Stimulated activated naive CD8-positive, alpha-beta T cell treated with anti-CD3 and anti-CD28 coated beads, Interleukin-15, amount 100 ng/mL, for 72 hours (primary cell): ENCODE measurements at regions not wholly inside any gene's neighbourhood (a gene's known extent, or its start where the extent isn't known, plus 50 kb on each side); places are given as distances from the start of the nearest gene placed in this dataset.
"Not testable (repeated sequence)": the region's sequence is repeated elsewhere in the genome, so short reads cannot be mapped to it uniquely, and the experiment has no call there.

Source experiments
- ATAC-seq: fragments of 150-1000 bp; cut with Tn5 transposase; 2 replicates; pipeline ENCODE4 v1.10.0; 2021; ENCODE audit warnings: mild to moderate bottlenecking, moderate library complexity
- DNase-seq, 2 donors: peaks; one replicate each; pipeline ENCODE4 v3.0.0; 2021 to 2022
- H3K27ac Mint-ChIP-seq, 2 donors: one replicate each; pipeline ENCODE4 v1.8.0; 2022; ENCODE audit warnings: mild to moderate bottlenecking in 2 of 2, mixed read lengths in 2 of 2, moderate library complexity in 2 of 2
- H3K27me3 Mint-ChIP-seq: one replicate; pipeline ENCODE4 v1.8.0; 2022; ENCODE audit warnings: mixed read lengths
- H3K4me1 Mint-ChIP-seq: one replicate; pipeline ENCODE4 v1.8.0; 2022; ENCODE audit warnings: mild to moderate bottlenecking, mixed read lengths
- H3K4me3 Mint-ChIP-seq, 2 donors: one replicate each; pipeline ENCODE4 v1.8.0; 2022; ENCODE audit warnings: mild to moderate bottlenecking in 2 of 2, mixed read lengths in 2 of 2, moderate library complexity in 1 of 2
- H3K9me3 Mint-ChIP-seq, 2 donors: one replicate each; pipeline ENCODE4 v1.8.0; 2022; ENCODE audit warnings: mixed read lengths in 2 of 2

DNA sequence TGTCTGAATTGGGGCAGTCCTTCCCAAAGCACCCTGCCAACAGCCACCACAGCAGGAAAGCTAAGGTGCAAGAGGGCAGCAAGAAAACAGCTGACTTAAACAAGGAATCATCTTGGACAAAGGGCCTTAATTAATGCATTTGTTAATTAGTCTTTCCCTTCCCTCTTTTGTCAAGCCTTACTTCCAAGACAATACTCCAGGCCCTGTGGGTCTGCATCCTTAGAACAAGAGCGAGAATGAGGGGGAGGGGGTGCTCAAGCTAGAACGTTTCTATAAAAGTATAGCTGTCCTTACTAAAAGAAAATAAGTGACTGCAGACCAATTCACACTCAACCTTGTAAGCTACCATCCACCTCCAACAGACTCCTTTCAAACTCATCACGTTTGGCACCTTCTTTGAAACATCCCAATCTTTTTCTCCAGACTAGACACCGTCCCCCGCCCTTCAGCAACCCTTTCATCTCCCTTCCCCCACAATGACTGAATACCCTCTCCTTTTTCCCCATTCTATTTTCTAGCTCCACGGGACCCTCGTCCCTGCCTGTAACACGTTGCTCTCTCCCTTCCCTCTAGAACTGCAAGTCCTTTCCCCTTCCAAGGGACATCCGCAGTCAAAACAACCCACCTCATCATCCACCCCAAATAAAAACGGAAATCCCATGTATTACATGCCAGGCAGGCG, 85.7 kb upstream of the RNF38 start:
- DNase-seq (no peak), ATAC-seq (no peak)
- peaks cover 77% of the 10 kb centered on the region for H3K4me1 Mint-ChIP-seq
- H3K27me3 Mint-ChIP-seq: no peaks in the 10 kb centered on the region
- peak overlapping the region; percentile 85 to 87 for H3K4me3 Mint-ChIP-seq
- H3K9me3 Mint-ChIP-seq: no peaks in the 10 kb centered on the region
- H3K27ac Mint-ChIP-seq: peak overlapping the region; percentile 29 to 47

DNA sequence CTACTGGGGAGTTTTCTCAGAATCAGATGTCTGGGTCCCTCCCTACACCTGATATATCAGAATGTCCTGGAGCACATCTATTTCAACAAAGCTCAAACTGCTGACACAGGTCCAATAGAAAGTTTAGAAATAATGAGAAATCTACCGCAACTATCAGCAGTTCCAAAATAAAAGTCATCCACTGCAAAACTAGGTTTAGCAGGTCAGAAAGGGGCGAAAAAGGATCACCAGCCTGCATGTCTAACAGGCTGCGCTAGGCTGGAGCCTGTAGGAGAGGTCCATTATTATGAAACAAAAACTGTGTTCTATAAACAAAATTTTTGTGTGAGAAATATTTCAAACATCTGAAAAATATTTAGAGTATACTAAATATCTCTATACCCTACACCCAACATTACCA, 84.1 kb upstream of the RNF38 start:
- Mint-ChIP-seq H3K4me3 (no peak overlapping the region), H3K9me3 (no peaks in the 10 kb centered on the region), H3K4me1 (peaks cover 67% of the 10 kb centered on the region), H3K27me3 (no peaks in the 10 kb centered on the region), H3K27ac (no peak overlapping the region)
- ATAC-seq: no peak
- no peak for DNase-seq

DNA sequence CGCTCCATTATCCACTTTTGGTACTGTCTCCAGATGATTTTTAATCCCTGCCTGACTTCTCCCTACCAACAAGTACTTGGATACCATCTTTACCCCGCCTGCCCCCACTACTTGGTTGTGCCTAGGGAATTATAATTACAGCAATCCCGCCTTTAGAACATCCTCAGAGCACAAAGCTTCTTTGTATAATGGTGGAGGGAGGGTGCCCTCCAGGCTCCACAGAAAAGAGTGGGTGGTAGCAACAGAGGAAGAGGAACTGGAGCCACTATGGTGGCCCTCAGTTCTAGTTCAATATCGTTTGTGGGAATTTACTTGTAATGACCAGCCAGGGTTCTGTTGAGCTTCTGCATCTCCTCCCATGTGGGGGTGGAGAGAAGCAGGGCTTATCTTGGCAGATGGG, 79.0 kb upstream of the RNF38 start:
- no peaks in the 10 kb centered on the region for H3K27me3 Mint-ChIP-seq
- H3K4me1 Mint-ChIP-seq: peaks cover 34% of the 10 kb centered on the region
- no peak for DNase-seq
- H3K9me3 Mint-ChIP-seq: no peaks in the 10 kb centered on the region
- no peak overlapping the region for H3K27ac Mint-ChIP-seq
- no peak for ATAC-seq
- H3K4me3 Mint-ChIP-seq: no peak overlapping the region

DNA sequence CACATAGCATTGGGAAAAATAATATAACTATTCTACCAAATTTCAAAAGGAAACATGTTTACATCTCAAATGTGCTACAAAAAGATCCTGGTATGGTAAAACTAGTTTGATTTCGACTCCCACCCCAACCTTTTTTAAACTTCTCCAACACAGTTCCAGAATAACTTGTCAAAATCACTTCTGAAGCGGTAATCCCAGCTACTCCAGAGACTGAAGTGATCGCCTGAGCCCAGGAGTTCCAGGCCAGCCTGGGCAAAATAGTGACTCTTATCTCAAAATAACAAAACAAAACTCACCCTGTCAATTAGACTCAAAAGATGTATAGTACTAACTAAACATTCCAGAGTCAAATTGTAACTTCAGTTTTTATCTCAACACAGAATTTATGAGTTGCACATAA, 71.3 kb upstream of the RNF38 start:
- peak overlapping the region; percentile 80 to 86 for H3K4me3 Mint-ChIP-seq
- no peaks in the 10 kb centered on the region for H3K9me3 Mint-ChIP-seq
- H3K4me1 Mint-ChIP-seq: peaks cover 38% of the 10 kb centered on the region
- peak overlapping the region; percentile 81 to 96 for H3K27ac Mint-ChIP-seq
- DNase-seq: no peak
- no peak for ATAC-seq
- H3K27me3 Mint-ChIP-seq: no peaks in the 10 kb centered on the region

DNA sequence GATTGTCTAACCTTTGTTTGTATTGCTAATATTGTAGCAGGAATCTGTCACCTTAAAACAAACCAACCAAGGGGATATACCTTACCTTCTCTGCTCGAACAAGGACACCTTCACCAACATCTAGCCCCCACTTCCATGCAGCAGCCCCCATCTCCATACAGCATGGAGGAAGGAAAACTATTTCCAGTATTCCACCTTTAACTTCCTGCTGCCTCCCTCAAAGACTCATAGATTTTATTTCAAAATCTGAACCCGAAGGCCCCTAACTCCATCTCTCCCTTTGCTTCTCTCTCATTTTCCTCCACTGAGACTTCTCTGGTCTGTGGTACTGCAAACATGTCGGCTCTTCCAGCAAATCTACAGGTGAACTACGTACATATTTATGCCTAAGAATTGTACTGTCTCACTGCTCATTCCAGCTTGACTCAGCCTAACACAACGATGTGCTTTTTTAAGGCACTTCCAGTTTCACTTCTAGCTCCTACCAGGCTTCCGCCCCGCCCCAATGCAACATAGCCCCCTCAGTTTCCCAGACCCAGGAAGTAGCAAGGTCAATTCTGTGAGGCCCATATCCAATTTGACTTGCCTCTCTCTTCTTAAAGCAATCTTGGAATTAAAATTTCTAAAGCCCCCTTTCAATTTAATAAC, 70.7 kb upstream of the RNF38 start:
- H3K9me3 Mint-ChIP-seq: no peaks in the 10 kb centered on the region
- peak; percentile 99 for ATAC-seq
- peaks cover 38% of the 10 kb centered on the region for H3K4me1 Mint-ChIP-seq

DNA sequence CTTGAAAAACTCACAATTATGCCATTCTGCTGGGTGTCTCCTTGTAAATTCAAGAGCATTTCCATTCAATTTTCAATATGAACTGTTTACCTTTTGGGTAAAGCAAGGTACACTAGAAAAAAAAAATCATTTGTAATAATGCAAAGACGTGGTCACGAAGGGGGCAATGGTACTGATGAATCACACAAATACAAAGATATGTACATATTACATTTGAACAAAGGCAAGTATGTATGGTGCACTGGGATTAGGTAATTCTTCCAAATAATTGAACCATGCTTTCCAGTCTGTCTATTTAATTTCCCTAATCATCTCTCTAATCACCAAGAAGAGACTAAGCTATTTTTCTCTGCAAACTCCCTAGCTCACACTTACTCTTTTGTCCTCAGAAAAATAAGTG, 63.4 kb upstream of the RNF38 start:
- peaks cover 40% of the 10 kb centered on the region for H3K4me1 Mint-ChIP-seq
- ATAC-seq: no peak
- H3K4me3 Mint-ChIP-seq: no peak overlapping the region
- no peak overlapping the region for H3K27ac Mint-ChIP-seq
- no peak for DNase-seq
- no peaks in the 10 kb centered on the region for H3K27me3 Mint-ChIP-seq
- no peaks in the 10 kb centered on the region for H3K9me3 Mint-ChIP-seq

More for the DNA sequence above, 70.7 kb upstream of the RNF38 start:
- DNase-seq: peak; percentile 50 to 68
- no peaks in the 10 kb centered on the region for H3K27me3 Mint-ChIP-seq
- H3K4me3 Mint-ChIP-seq: peak overlapping the region; percentile 80 to 86
- H3K27ac Mint-ChIP-seq: peak overlapping the region; percentile 81 to 96

DNA sequence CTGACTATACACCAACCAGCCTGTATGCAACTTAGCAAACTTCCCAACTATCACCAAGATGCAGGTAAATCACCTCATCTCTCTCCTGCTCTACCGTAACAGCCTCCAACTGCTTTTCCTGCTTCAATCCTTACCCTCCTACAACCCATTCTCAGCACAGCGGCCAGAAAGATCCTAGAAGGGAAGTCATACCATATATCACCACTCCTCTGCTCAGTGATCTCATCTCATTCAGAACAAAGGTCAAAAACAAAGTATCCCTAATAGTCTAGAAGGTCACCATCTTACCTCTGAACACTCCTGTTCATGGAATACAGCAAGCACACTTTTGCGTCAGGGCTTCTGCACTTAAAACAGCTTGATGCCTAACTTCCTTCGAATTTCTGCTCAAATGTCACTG, 62.2 kb upstream of the RNF38 start:
- H3K27ac Mint-ChIP-seq: no peak overlapping the region
- DNase-seq (no peak), ATAC-seq (no peak)
- H3K4me3 Mint-ChIP-seq: no peak overlapping the region
- peaks cover 45% of the 10 kb centered on the region for H3K4me1 Mint-ChIP-seq
- H3K27me3 Mint-ChIP-seq: no peaks in the 10 kb centered on the region
- H3K9me3 Mint-ChIP-seq: no peaks in the 10 kb centered on the region

DNA sequence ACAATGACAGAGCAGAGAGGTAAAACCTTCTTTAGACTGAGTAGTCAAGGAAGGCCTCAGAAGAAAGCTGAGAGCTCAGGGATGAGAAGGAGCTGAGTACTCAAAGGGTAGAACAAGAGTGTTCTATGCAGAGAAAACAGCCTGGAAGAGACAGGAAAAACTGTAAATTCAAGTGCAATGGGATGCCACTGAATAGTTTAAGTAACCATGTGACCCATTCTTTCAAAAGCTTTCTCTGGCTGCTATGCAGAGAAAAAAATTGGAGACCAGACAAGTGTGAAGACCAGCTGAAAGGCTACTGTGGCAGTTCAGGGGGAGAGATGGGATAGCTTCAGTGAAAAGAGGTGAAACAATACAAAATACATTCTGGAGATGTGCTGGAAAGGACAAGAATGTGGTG, 61.3 kb upstream of the RNF38 start:
- DNase-seq: no peak
- peaks cover 54% of the 10 kb centered on the region for H3K4me1 Mint-ChIP-seq
- ATAC-seq: no peak
- no peak overlapping the region for H3K27ac Mint-ChIP-seq
- no peaks in the 10 kb centered on the region for H3K9me3 Mint-ChIP-seq
- H3K4me3 Mint-ChIP-seq: no peak overlapping the region
- no peaks in the 10 kb centered on the region for H3K27me3 Mint-ChIP-seq

DNA sequence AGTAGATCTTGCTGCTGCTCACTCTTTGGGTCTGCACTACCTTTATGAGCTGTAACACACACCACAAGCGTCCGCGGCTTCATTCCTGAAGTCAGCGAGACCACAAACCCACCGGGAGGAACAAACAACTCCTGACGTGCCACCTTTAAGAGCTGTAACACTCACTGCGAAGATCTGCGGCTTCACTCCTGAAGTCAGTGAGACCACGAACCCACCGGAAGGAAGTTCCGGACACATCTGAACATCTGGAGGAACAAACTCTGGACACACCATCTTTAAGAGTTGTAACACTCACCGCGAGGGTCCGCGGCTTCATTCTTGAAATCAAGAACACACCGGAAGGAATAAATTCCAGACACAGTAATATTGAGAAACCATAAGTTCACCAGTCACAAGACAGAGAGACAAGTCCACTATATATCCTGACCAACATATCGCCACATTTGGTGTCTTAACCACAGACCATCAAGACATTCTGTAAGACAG, 58.4 kb upstream of the RNF38 start:
- peak overlapping the region; percentile 78 to 81 for H3K4me3 Mint-ChIP-seq
- peak; percentile 89 for ATAC-seq

DNA sequence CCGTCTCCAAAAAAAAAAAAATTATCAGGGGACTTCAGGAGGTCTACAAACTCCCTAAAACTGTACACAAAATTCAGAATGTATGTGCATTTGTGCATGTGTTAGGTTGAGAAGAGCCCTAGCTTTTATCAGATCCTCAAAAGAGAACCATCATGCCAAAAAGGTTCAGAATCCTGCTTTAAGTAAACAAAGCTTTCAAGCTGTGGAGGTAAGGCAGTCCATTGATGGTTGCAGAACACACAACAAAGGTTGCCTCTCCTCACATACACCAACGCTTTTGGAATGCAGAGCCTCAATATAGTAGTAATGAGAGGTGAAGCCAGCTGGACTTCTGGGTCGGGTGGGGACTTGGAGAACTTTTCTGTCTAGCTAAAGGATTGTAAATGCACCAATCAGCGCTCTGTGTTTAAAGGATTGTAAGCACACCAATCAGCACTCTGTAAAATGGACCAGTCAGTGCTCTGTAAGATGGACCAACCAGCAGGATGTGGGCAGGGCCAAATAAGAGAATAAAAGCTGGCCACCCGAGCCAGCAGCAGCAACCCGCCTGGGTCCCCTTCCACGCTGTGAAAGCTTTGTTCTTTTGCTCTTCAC, 57.9 kb upstream of the RNF38 start:
- Mint-ChIP-seq H3K27me3 (no peaks in the 10 kb centered on the region), H3K9me3 (no peaks in the 10 kb centered on the region), H3K4me1 (peaks cover 48% of the 10 kb centered on the region), H3K4me3 (peak overlapping the region; percentile 78 to 81), H3K27ac (peak overlapping the region; percentile 86 to 90)
- DNase-seq: no peak
- ATAC-seq: no peak

More for the DNA sequence above, 58.4 kb upstream of the RNF38 start:
- H3K9me3 Mint-ChIP-seq, H3K27me3 Mint-ChIP-seq: not testable (repeated sequence)
- peaks cover 54% of the 10 kb centered on the region for H3K4me1 Mint-ChIP-seq
- DNase-seq: peak; percentile 74 to 90
- peak overlapping the region; percentile 86 to 90 for H3K27ac Mint-ChIP-seq

DNA sequence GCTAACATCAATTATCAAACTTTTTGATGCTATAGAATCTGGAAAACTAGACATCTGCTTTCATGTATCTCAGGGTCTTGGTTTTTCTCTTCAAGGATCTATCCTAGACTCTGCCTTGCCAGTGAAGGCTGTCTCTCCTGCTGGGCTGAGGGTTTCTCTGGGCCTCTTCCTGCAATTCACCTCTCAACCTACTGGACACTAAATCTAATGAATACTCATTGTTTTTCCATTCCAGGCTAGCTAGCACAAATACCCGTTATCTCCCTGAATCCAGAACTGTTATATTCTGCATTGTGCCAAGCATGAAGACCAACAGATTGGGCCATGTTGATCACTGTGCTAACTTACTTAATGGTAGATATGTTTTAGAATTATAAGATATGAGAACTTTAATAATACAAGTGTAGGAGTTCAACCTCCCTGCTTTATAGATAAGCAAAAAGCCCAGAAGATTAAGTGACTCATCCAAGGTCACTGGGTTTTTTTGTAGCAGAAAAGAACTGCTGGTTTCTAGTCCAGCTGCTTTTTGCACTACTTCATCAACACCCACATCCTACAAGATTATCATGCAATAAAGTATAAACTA, 56.5 kb upstream of the RNF38 start:
- Mint-ChIP-seq H3K4me1 (peaks cover 46% of the 10 kb centered on the region), H3K4me3 (peak overlapping the region; percentile 1 to 35), H3K27me3 (no peaks in the 10 kb centered on the region), H3K27ac (no peak overlapping the region), H3K9me3 (no peaks in the 10 kb centered on the region)
- DNase-seq (no peak), ATAC-seq (no peak)

DNA sequence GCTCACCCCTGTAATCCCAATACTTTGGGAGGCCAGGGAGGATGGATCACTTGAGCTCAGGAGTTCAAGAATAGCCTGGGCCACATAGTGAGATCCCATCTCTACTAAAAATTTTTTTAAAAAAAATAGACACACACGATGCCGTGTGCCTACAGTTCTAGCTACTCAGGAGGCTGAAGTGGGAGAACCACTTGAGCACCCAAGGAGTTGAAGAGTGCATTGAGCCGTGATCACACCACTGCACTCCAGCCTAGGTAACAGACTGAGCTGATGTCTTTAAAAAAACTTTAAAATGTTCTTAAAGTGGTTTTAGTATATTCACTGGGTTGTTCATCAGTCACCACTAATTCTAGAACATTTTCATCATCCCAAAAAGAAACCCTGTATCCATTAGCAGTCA, 51.9 kb upstream of the RNF38 start:
- peaks cover 25% of the 10 kb centered on the region for H3K4me1 Mint-ChIP-seq
- no peak for DNase-seq
- H3K27ac Mint-ChIP-seq: no peak overlapping the region
- H3K27me3 Mint-ChIP-seq: no peaks in the 10 kb centered on the region
- ATAC-seq: no peak
- H3K9me3 Mint-ChIP-seq: no peaks in the 10 kb centered on the region
- no peak overlapping the region for H3K4me3 Mint-ChIP-seq

DNA sequence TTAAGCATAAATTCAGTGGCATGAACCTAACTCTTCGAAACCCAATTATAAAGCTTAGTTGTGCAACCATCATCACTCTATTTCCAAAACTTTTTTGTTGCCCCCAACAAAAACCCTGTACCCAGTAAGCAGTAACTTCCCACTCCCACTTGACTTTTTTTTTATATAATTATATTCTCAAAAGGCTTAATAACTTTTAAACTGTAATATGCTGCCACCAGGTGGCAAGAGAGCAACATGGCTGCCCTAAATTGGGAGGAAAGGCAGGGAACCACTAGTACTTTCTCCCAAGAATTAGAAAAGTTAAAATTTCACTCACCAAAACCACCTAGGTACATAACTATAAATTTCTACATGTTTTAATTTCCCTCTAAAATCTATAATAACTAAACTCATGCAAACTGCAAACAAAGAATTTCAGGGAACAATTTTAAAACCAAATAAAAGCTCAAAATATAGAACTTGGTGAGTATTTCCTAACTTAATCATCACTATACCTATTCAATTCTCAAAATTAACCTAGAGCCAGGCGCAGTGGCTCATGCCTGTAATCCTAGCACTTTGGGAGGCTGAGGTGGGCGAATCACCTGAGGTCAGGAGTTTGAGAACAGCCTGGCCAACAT, 50.2 kb upstream of the RNF38 start:
- H3K27ac Mint-ChIP-seq: no peak overlapping the region
- no peaks in the 10 kb centered on the region for H3K9me3 Mint-ChIP-seq
- H3K4me3 Mint-ChIP-seq: no peak overlapping the region
- ATAC-seq (no peak), DNase-seq (no peak)
- H3K4me1 Mint-ChIP-seq: peaks cover 24% of the 10 kb centered on the region
- H3K27me3 Mint-ChIP-seq: no peaks in the 10 kb centered on the region
